SH-SY5Y (cell line): ENCODE measurements at regions not wholly inside any gene's neighbourhood (a gene's known extent, or its start where the extent isn't known, plus 50 kb on each side); places are given as distances from the start of the nearest gene placed in this dataset.

Experiments
- GATA2 ChIP-seq: IDR thresholded peaks from 2 replicates; pipeline ENCODE4 v1.6.1; 2011; ENCODE audit warnings: mild to moderate bottlenecking, low read depth, low read length
- GATA3 ChIP-seq: IDR thresholded peaks from 2 replicates; pipeline ENCODE4 v1.6.1; 2011; ENCODE audit warnings: low read depth, mild to moderate bottlenecking, low read length, moderate library complexity

GRCh38 chr3:74447221-74447620, 167.2 kb downstream of the CNTN3 start:
- TF ChIP-seq GATA3 (no peak), GATA2 (no peak)
